ENCODE measurements at regions not wholly inside any gene's neighbourhood (a gene's known extent, or its start where the extent isn't known, plus 50 kb on each side); places are given as distances from the start of the nearest gene placed in this dataset.

- H3K27ac ChIP-seq (ENCODE audit: poor library complexity, severe bottlenecking), result peak overlapping the region; percentile 48
- ATAC-seq (ENCODE audit: low read depth) (peak; percentile 96), DNase-seq (ENCODE audit: low spot score) (no peak)
- no peaks in the 10 kb centered on the region for H3K9me3 ChIP-seq (ENCODE audit: severe bottlenecking)
- no peak overlapping the region for H3K4me3 ChIP-seq (ENCODE audit: severe bottlenecking)
- no peaks in the 10 kb centered on the region for H3K27me3 ChIP-seq (ENCODE audit: insufficient read depth, poor library complexity, severe bottlenecking)
- H3K4me1 ChIP-seq (ENCODE audit: insufficient read depth, poor library complexity, severe bottlenecking), result peaks cover 5% of the 10 kb centered on the region
- H3K36me3 ChIP-seq (ENCODE audit: low read depth), result no peaks in the 10 kb centered on the region
- TF ChIP-seq, protein P1, sequence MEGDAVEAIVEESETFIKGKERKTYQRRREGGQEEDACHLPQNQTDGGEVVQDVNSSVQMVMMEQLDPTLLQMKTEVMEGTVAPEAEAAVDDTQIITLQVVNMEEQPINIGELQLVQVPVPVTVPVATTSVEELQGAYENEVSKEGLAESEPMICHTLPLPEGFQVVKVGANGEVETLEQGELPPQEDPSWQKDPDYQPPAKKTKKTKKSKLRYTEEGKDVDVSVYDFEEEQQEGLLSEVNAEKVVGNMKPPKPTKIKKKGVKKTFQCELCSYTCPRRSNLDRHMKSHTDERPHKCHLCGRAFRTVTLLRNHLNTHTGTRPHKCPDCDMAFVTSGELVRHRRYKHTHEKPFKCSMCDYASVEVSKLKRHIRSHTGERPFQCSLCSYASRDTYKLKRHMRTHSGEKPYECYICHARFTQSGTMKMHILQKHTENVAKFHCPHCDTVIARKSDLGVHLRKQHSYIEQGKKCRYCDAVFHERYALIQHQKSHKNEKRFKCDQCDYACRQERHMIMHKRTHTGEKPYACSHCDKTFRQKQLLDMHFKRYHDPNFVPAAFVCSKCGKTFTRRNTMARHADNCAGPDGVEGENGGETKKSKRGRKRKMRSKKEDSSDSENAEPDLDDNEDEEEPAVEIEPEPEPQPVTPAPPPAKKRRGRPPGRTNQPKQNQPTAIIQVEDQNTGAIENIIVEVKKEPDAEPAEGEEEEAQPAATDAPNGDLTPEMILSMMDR (IDR thresholded peaks at IDR 0.05; ENCODE audit: poor library complexity, severe bottlenecking), result no peak
Measured at GRCh38 chr2:6202756-6203155, 510.6 kb downstream of the SOX11 start.

GRCh38 chr2:6203291-6203959, 511.2 kb downstream of the SOX11 start:
- no peak overlapping the region for H3K4me3 ChIP-seq (ENCODE audit: severe bottlenecking)
- no peaks in the 10 kb centered on the region for H3K36me3 ChIP-seq (ENCODE audit: low read depth)
- H3K4me1 ChIP-seq (ENCODE audit: insufficient read depth, poor library complexity, severe bottlenecking), result peaks cover 5% of the 10 kb centered on the region
- no peaks in the 10 kb centered on the region for H3K27me3 ChIP-seq (ENCODE audit: insufficient read depth, poor library complexity, severe bottlenecking)
- peak overlapping the region; percentile 48 for H3K27ac ChIP-seq (ENCODE audit: poor library complexity, severe bottlenecking)
- no peaks in the 10 kb centered on the region for H3K9me3 ChIP-seq (ENCODE audit: severe bottlenecking)
- ATAC-seq (ENCODE audit: low read depth) (no peak), DNase-seq (ENCODE audit: low spot score) (no peak)
- TF ChIP-seq, protein P1 (IDR thresholded peaks at IDR 0.05; ENCODE audit: poor library complexity, severe bottlenecking), result no peak

DNA sequence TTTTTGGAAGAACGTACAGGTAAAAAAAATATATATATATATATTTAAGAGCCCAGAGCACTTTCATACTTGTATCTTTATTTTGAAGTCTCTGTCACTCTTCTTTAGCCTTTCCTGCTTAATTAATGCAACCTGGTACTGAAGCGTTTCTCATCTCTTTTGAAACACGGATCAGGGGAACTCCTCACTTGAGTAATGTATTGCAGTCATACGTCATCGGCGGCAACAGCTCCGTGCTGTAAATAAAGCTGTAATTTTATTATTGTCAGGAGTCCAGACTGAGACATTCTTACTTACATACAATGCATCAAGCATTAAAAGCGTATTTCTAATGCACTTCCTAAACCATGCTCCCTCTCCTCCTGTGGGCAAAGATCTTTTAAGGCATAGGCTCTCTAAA, 514.7 kb downstream of the SOX11 start:
- Histone ChIP-seq H3K4me3 (ENCODE audit: severe bottlenecking) (no peak overlapping the region), H3K9me3 (ENCODE audit: severe bottlenecking) (no peaks in the 10 kb centered on the region), H3K27ac (ENCODE audit: poor library complexity, severe bottlenecking) (no peak overlapping the region), H3K4me1 (ENCODE audit: insufficient read depth, poor library complexity, severe bottlenecking) (peaks cover 5% of the 10 kb centered on the region), H3K36me3 (ENCODE audit: low read depth) (no peaks in the 10 kb centered on the region), H3K27me3 (ENCODE audit: insufficient read depth, poor library complexity, severe bottlenecking) (no peaks in the 10 kb centered on the region)
- TF ChIP-seq, protein P1 (IDR thresholded peaks at IDR 0.05; ENCODE audit: poor library complexity, severe bottlenecking), result no peak
- DNase-seq (ENCODE audit: low spot score) (no peak), ATAC-seq (ENCODE audit: low read depth) (no peak)

DNA sequence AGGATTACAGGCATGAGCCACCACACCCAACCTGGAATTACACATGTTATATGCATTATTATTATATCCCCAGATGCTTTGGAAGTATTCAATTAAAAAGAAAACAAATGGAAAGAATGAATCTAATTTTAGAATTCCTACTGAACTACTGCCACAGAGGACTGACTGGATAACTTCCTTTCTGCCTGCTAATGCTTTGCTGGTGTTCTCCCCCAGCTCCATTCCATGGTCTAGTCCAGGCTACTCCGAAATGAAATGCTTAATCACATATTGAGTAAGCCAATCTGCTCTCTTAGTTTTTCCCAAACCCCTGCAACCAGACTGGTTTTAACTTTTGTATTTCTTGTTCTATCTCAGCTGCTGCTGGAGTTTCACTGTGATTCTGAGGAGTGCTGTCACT, 519.1 kb downstream of the SOX11 start:
- TF ChIP-seq, protein P1 (IDR thresholded peaks at IDR 0.05; ENCODE audit: poor library complexity, severe bottlenecking), result no peak
- H3K9me3 ChIP-seq (ENCODE audit: severe bottlenecking), result no peaks in the 10 kb centered on the region
- no peak overlapping the region for H3K27ac ChIP-seq (ENCODE audit: poor library complexity, severe bottlenecking)
- no peaks in the 10 kb centered on the region for H3K27me3 ChIP-seq (ENCODE audit: insufficient read depth, poor library complexity, severe bottlenecking)
- DNase-seq (ENCODE audit: low spot score) (no peak), ATAC-seq (ENCODE audit: low read depth) (no peak)
- H3K4me1 ChIP-seq (ENCODE audit: insufficient read depth, poor library complexity, severe bottlenecking), result no peaks in the 10 kb centered on the region
- H3K4me3 ChIP-seq (ENCODE audit: severe bottlenecking), result no peak overlapping the region
- H3K36me3 ChIP-seq (ENCODE audit: low read depth), result no peaks in the 10 kb centered on the region

- no peak overlapping the region for H3K4me3 ChIP-seq (ENCODE audit: severe bottlenecking)
- no peak overlapping the region for H3K27ac ChIP-seq (ENCODE audit: poor library complexity, severe bottlenecking)
- TF ChIP-seq, protein P1 (IDR thresholded peaks at IDR 0.05; ENCODE audit: poor library complexity, severe bottlenecking), result no peak
- ATAC-seq (ENCODE audit: low read depth) (no peak), DNase-seq (ENCODE audit: low spot score) (no peak)
- H3K27me3 ChIP-seq (ENCODE audit: insufficient read depth, poor library complexity, severe bottlenecking), result no peaks in the 10 kb centered on the region
- H3K36me3 ChIP-seq (ENCODE audit: low read depth), result no peaks in the 10 kb centered on the region
- no peaks in the 10 kb centered on the region for H3K4me1 ChIP-seq (ENCODE audit: insufficient read depth, poor library complexity, severe bottlenecking)
- H3K9me3 ChIP-seq (ENCODE audit: severe bottlenecking), result no peaks in the 10 kb centered on the region
Measured at GRCh38 chr2:6212491-6212890, 520.3 kb downstream of the SOX11 start.

All from RWPE2 (cell line).